OCI-LY7 (cell line): ENCODE measurements at regions not wholly inside any gene's neighbourhood (a gene's known extent, or its start where the extent isn't known, plus 50 kb on each side); places are given as distances from the start of the nearest gene placed in this dataset.

Experiments used
- CTCF ChIP-seq: fragments of 200-600 bp; sonication (generic); conservative IDR thresholded peaks from 2 replicates; pipeline ENCODE4 v1.5.1; 2014; ENCODE audit warnings: mild to moderate bottlenecking, antibody characterized with exemption, low read length, moderate library complexity, mixed read lengths
- EZH2phosphoT487 ChIP-seq: fragments of 200-600 bp; sonication (generic); IDR thresholded peaks from 2 replicates; pipeline ENCODE4 v1.6.1; 2018; ENCODE audit warnings: low read depth, borderline replicate concordance, mild to moderate bottlenecking, mixed run types, antibody characterized with exemption, low read length, moderate library complexity, mixed read lengths

GRCh38 chr6:92541448-92542060 is 877.8 kb downstream of the EPHA7 start:
- no peak for TF ChIP-seq CTCF
- no peak for TF ChIP-seq EZH2phosphoT487
